GM21619 (cell line): ENCODE measurements at regions not wholly inside any gene's neighbourhood (a gene's known extent, or its start where the extent isn't known, plus 50 kb on each side); places are given as distances from the start of the nearest gene placed in this dataset.
"Not testable (repeated sequence)": the region's sequence is repeated elsewhere in the genome, so short reads cannot be mapped to it uniquely, and the experiment has no call there.

Experiments
- ATAC-seq: cut with Tn5 transposase; IDR thresholded peaks from one replicate; pipeline ENCODE4 v1.9.1; 2021; ENCODE audit not compliant: unreplicated experiment

- ATAC-seq, result no peak
These were observed 159.5 kb upstream of the OLIG3 start for GRCh38 chr6:137653706-137654059.

DNA sequence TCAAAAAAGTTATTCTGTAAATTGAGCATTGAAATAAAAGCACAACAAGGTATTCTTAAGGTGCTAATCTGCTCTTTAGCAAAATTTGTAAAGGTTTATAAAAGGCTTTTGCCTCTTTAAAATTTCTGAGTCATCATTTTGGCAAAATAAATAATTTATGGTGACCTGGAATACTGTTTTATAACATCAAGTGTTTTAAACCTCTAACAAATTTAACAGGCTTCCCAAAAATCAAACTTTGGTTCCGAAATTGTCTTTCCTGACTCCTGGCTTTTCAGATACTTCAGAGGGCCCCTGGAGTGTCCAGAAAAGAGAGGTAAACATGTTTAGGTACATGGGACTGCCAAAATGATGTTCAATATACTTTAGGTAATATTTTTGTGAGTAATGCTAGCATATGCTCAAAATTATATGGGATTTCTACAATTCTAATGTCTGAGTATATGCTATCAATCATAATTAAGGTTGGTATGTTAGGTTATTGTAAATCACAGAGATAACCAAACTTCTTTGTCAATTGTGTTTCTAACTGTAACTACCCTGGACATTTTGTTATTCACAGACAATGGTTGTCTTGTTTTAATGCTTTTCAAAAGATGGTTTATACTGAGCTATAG lies 160.3 kb upstream of the OLIG3 start:
- no peak for ATAC-seq

- no peak for ATAC-seq
These were observed 161.1 kb upstream of the OLIG3 start for GRCh38 chr6:137655291-137655690.

DNA sequence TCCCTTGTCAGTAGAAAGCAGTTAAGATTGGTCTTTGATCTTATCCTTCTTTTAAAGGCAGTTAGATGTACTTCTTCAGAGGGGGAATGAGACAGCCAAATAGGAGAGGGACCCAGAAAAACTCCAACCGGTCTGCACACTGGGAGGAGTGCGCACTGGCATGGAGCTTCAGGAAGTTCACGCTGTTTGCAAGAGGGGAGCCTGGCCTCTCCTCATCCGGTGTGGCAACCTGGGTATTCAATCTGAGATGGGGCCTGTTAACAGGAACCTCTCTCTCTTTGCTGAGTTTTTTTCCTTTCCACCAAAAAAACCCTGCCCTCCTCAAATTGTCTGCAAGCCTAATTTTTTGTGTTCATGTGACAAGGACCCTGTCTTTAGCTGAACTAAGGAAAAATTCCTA lies 162.5 kb upstream of the OLIG3 start:
- no peak for ATAC-seq

- ATAC-seq, result no peak
These were observed 163.2 kb upstream of the OLIG3 start for GRCh38 chr6:137657351-137657911.

GRCh38 chr6:137658287-137658686 lies 164.1 kb upstream of the OLIG3 start:
- no peak for ATAC-seq

DNA sequence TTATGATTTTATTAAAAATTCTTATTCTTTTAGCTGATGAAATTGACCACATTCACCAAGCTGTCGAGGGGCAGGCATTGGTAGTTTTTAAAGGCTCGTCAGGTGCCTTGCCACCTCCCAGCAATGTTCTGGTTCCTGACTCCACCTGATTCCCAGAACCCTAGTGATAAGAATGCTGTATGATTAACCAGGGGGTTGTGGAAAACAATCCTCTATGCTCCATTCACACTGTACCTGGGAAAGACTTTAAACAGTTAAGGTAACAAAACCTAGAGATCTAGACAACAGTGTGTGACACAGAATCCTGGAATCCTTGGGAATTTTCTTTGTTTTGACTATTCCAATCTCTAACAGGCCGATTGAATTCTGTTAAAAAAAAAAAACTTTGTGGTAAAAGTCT lies 165.7 kb upstream of the OLIG3 start:
- no peak for ATAC-seq

DNA sequence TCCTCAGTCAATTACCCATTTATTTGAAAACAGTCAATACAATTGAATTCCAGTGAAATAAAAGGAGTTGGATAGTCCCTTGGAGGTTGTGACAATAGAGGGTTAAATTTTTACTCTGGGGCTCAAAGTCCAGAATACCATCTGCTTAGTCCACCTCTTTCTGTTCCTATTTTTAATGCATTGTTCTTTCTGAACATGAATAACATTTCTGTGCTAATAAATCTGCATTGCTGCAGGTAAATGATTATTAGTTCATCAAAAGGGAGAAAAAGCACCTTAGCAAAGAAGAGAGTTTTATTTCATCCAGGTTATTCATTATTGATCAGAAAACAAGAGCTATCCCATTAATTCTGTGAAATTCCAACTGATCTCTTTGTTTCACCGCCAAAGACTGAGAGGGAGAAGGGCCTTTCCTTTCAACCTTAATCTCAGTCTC lies 166.1 kb upstream of the OLIG3 start:
- no peak for ATAC-seq

DNA sequence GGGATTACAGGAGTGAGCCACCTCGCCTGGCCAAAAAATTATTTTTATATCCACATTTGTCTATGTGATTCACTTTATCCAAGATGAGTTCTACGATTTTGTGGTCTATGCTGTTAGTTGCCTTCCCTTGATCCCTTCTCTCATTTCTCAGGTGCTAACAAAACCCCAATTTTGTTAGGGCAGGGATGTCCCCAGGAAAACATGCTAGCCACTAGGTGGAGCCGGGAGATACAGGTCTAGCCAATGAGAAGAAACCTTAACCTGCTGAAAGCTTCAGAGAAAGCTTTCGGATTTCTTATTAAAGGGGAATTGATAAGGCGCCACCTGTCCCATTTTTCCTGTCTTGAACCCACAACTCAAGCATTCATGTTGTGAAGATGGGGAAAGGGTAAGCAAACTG lies 167.4 kb upstream of the OLIG3 start:
- no peak for ATAC-seq

GRCh38 chr6:137664183-137664582 lies 170.0 kb upstream of the OLIG3 start:
- ATAC-seq, result no peak

DNA sequence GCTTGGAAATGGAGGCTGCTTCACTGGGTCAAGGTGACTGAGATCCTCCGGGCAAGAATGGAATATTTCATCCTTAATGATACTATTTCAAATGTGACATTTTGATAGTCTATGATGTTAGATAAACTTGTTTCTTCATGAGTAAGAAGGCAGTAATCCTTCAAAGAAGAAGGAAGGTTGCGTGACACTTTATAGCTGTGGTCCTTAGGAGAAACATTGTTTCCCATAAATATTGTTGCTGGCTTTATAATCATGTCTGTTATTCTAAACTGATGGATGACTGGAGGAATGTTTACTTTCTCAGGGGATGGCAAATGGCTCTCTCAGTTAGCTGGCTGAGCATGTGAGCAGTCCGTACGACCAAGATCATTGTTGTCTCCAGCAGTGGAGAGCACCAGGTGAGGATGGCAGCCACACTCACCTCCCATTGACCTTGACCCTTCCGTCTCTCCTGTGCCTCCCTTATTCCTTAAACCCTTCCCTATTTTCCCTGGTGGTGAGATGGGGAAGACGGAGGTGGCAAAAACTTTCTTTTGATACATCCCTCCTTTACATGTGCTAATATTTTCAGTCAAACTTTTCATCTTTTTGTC lies 171.2 kb upstream of the OLIG3 start:
- ATAC-seq, result no peak

- ATAC-seq, result peak; percentile 54
These were observed 172.1 kb upstream of the OLIG3 start for GRCh38 chr6:137666202-137666774.

- no peak for ATAC-seq
These were observed 179.4 kb upstream of the OLIG3 start for GRCh38 chr6:137673603-137674002.

- ATAC-seq, result peak; percentile 56
These were observed 182.7 kb upstream of the OLIG3 start for GRCh38 chr6:137676888-137677287.

- no peak for ATAC-seq
These were observed 183.5 kb upstream of the OLIG3 start for GRCh38 chr6:137677709-137678108.

DNA sequence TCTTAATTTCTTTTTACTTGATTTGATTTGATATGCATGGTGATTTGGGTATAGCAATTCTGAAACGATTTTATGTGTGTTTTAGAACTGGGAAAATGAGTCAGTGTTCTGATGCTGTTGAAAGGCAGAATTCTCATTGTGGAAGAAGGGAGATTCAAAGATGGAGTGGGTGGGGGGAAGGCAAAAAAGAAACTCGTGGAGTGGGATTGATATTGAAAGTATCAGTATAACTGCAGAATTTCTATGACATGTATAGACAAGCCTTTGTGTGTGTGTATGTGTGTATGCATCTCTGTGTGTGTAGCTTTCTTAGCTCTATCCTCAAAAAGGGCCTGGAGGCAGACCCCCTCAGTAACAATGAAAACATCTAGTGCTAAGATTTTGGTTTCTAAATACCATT lies 184.3 kb upstream of the OLIG3 start:
- no peak for ATAC-seq

GRCh38 chr6:137680705-137681346 lies 186.2 kb upstream of the TNFAIP3 start:
- ATAC-seq, result no peak

- ATAC-seq, result no peak
These were observed 185.5 kb upstream of the TNFAIP3 start for GRCh38 chr6:137681445-137682009.

GRCh38 chr6:137682658-137683057 lies 184.4 kb upstream of the TNFAIP3 start:
- ATAC-seq, result not testable (repeated sequence)

- no peak for ATAC-seq
These were observed 183.1 kb upstream of the TNFAIP3 start for GRCh38 chr6:137683916-137684315.

DNA sequence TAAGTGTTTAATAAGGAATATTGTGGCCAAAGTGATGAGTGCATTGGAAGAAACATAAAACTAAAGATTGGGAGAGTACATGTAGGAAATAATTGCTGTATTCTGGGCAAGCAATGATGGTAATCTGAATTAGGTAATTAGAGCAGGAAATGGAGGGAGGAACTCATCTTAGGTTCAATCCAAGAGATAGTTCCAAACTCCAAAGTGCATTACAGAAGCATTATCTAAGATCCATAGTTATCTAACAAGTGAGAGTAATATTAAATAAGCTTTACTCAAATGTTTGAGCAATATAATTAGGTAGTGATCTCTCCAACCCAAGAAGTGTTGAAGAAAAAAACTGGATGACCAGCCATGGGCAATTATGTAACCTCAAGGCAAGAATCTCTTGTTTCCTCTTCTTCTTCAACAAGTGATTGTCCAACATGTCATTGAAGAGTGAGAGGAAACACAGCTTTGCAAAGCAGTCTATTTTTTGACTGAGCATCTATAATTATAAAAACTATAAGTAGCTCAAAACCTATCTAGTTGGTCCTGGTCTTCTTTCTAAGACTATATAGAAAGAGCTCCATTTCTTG lies 181.2 kb upstream of the TNFAIP3 start:
- no peak for ATAC-seq
